Activated naive CD8-positive, alpha-beta T cell treated with anti-CD3 and anti-CD28 coated beads, Interleukin-2, amount 50 U/mL, for 16 hours (primary cell): ENCODE measurements at regions not wholly inside any gene's neighbourhood (a gene's known extent, or its start where the extent isn't known, plus 50 kb on each side); places are given as distances from the start of the nearest gene placed in this dataset.
"Not testable (repeated sequence)": the region's sequence is repeated elsewhere in the genome, so short reads cannot be mapped to it uniquely, and the experiment has no call there.

Source experiments
- DNase-seq: peaks from one replicate; pipeline ENCODE4 v3.0.0-alpha.2; 2020; ENCODE audit warnings: low read depth, low spot score

GRCh38 chr18:62629031-62629430 lies 86.3 kb upstream of the PHLPP1 start:
- no peak for DNase-seq

GRCh38 chr18:62631173-62631572 lies 84.2 kb upstream of the PHLPP1 start:
- no peak for DNase-seq

GRCh38 chr18:62632788-62633455 lies 82.4 kb upstream of the PHLPP1 start:
- no peak for DNase-seq

- no peak for DNase-seq
Observed at GRCh38 chr18:62634458-62634857, 80.9 kb upstream of the PHLPP1 start.

- DNase-seq, result no peak
Observed at GRCh38 chr18:62634979-62635630, 80.2 kb upstream of the PHLPP1 start.

GRCh38 chr18:62637403-62637802 lies 77.9 kb upstream of the PHLPP1 start:
- DNase-seq, result no peak

GRCh38 chr18:62637807-62638687 lies 77.3 kb upstream of the PHLPP1 start:
- DNase-seq, result peak; percentile 9

- DNase-seq, result no peak
Observed at GRCh38 chr18:62643181-62643580, 72.2 kb upstream of the PHLPP1 start.

- no peak for DNase-seq
Observed at GRCh38 chr18:62644773-62645172, 70.6 kb upstream of the PHLPP1 start.

GRCh38 chr18:62647179-62647578 lies 68.2 kb upstream of the PHLPP1 start:
- no peak for DNase-seq

- DNase-seq, result no peak
Observed at GRCh38 chr18:62648045-62648678, 67.2 kb upstream of the PHLPP1 start.

- DNase-seq, result no peak
Observed at GRCh38 chr18:62651276-62652056, 63.9 kb upstream of the PHLPP1 start.

- not testable (repeated sequence) for DNase-seq
Observed at GRCh38 chr18:62652057-62652629, 63.2 kb upstream of the PHLPP1 start.

GRCh38 chr18:62655520-62656219 lies 59.7 kb upstream of the PHLPP1 start:
- no peak for DNase-seq

GRCh38 chr18:62658028-62658427 lies 57.3 kb upstream of the PHLPP1 start:
- DNase-seq, result no peak

GRCh38 chr18:62659698-62660097 lies 55.6 kb upstream of the PHLPP1 start:
- no peak for DNase-seq

GRCh38 chr18:62660691-62661090 lies 54.6 kb upstream of the PHLPP1 start:
- no peak for DNase-seq

- no peak for DNase-seq
Observed at GRCh38 chr18:62663731-62664336, 51.5 kb upstream of the PHLPP1 start.

GRCh38 chr18:62664414-62664813 lies 50.9 kb upstream of the PHLPP1 start:
- DNase-seq, result no peak

GRCh38 chr18:62665188-62665587 lies 50.2 kb upstream of the PHLPP1 start:
- DNase-seq, result no peak
